PC-3 (cell line): ENCODE measurements at regions not wholly inside any gene's neighbourhood (a gene's known extent, or its start where the extent isn't known, plus 50 kb on each side); places are given as distances from the start of the nearest gene placed in this dataset.

ENCODE experiments used
- CTCF ChIP-seq: fragments of 300-600 bp; sonication (generic); conservative IDR thresholded peaks from 2 replicates; pipeline ENCODE4 v1.5.1; 2017; ENCODE audit warnings: antibody characterized with exemption, low read depth, mild to moderate bottlenecking, low read length
- EZH2 ChIP-seq: fragments of 300-600 bp; sonication (generic); IDR thresholded peaks from one replicate; pipeline ENCODE4 v1.6.1; 2017; ENCODE audit warnings: antibody characterized with exemption, mild to moderate bottlenecking, low read length; ENCODE audit not compliant: unreplicated experiment
- EZH2phosphoT487 ChIP-seq: fragments of 300-600 bp; sonication (generic); IDR thresholded peaks from 2 replicates; pipeline ENCODE4 v1.6.1; 2018; ENCODE audit warnings: mild to moderate bottlenecking, antibody characterized with exemption, low read length, borderline replicate concordance

DNA sequence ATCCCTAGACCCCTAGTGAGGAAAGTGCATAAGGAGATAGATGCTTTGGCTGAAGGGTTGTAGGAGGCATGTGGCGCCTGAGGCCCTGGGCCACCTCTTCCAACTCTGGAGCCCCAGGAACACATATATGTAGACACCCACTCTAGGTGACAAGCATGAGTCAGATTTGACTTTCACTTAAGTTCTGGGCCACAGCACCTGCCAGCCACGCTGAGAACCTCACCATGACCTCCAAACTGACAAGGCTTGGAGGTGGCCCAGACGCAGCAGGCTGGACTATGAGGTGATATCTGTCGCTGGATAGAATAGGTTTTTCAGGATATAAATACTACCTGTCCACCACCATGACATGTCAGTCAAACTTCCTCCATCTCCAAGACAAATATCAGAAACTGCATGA is 894.0 kb upstream of the ZNF722 start:
- TF ChIP-seq EZH2 (no peak), CTCF (no peak), EZH2phosphoT487 (no peak)
